ENCODE measurements at regions not wholly inside any gene's neighbourhood (a gene's known extent, or its start where the extent isn't known, plus 50 kb on each side); places are given as distances from the start of the nearest gene placed in this dataset.

DNA sequence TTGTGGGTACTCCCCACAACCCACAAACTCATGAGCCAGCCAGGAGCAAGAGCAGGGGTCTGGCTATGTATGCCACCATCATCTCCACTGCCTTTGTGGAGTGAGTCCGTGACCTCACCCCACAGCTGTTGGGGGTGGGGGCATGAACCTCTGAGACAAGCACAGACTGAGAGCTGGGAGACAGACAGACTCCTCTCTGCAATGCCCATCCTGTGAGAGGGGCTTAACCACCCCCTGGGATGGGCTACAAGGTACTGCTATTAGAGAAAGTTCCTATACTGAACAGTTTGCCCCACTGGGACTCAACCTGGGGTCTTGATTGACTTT lies 84.5 kb downstream of the PITPNM2 start:
- TF ChIP-seq, protein P1, sequence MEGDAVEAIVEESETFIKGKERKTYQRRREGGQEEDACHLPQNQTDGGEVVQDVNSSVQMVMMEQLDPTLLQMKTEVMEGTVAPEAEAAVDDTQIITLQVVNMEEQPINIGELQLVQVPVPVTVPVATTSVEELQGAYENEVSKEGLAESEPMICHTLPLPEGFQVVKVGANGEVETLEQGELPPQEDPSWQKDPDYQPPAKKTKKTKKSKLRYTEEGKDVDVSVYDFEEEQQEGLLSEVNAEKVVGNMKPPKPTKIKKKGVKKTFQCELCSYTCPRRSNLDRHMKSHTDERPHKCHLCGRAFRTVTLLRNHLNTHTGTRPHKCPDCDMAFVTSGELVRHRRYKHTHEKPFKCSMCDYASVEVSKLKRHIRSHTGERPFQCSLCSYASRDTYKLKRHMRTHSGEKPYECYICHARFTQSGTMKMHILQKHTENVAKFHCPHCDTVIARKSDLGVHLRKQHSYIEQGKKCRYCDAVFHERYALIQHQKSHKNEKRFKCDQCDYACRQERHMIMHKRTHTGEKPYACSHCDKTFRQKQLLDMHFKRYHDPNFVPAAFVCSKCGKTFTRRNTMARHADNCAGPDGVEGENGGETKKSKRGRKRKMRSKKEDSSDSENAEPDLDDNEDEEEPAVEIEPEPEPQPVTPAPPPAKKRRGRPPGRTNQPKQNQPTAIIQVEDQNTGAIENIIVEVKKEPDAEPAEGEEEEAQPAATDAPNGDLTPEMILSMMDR (IDR thresholded peaks at IDR 0.05), result no peak
- no peak for TF ChIP-seq POLR2A (IDR thresholded peaks at IDR 0.05)
